K562 (cell line): ENCODE measurements at regions not wholly inside any gene's neighbourhood (a gene's known extent, or its start where the extent isn't known, plus 50 kb on each side); places are given as distances from the start of the nearest gene placed in this dataset.

Source experiments
- ATAC-seq: fragments of 200-7000 bp; cut with Tn5 transposase; 3 replicates; pipeline ENCODE4 v1.9.1; 2020; ENCODE audit warnings: moderate library complexity
- BruUV-seq: library from RNA; stranded (reverse); fragments of 400-500 nt; replicated peaks from 2 replicates; lab custom pipeline; 2021; lab: Mats Ljungman, UMichigan
- CTCF ChIA-PET: fragments of 300-600 bp; formaldehyde crosslinking; extraction: SDS; loops from one replicate; lab custom pipeline; 2021; ENCODE audit warnings: low intra/inter-chr PET ratio; lab: Yijun Ruan, JAX
- POLR2A ChIA-PET: fragments of 300-600, 350-650 bp; sonication (Branson Sonifier 250); formaldehyde crosslinking; extraction: SDS; loops from one replicate; lab custom pipeline; 2021; ENCODE audit warnings: antibody characterized with exemption, inconsistent platforms; lab: Yijun Ruan, JAX
- DNase-seq, 4 experiments: peaks; one replicate each; pipeline versions ENCODE4 v3.0.0 to v3.0.0-alpha.2; 2011 to 2018; ENCODE audit warnings: low spot score in 3 of 4, mixed read lengths in 3 of 4; ENCODE audit errors: extremely low read depth in 1 of 4
- FAIRE-seq: peaks from 2 replicates; lab custom pipeline; 2011; peaks lifted over from hg19 to GRCh38; lab: Jason Lieb, UNC
- H2AFZ ChIP-seq: 2 replicates; pipeline ENCODE4 v1.6.0; 2011; ENCODE audit warnings: low read depth, low read length, control low read depth, inconsistent platforms
- H3K27ac ChIP-seq: fragments of 200-600 bp; 3 replicates; pipeline ENCODE4 v1.8.0; 2011; ENCODE audit warnings: low read depth, mild to moderate bottlenecking, control low read depth, inconsistent platforms, low read length, moderate library complexity, mixed read lengths; ENCODE audit errors: extremely low read depth
- H3K27me3 ChIP-seq, 2 experiments: fragments of 300-600 bp in 1 of 2; 2 replicates in 1 of 2; 3 replicates in 1 of 2; pipeline versions ENCODE4 v1.6.0 to v1.8.0; 2011; ENCODE audit warnings: inconsistent platforms in 2 of 2, low read length in 2 of 2, mild to moderate bottlenecking in 1 of 2, mixed read lengths in 1 of 2, moderate library complexity in 1 of 2; ENCODE audit not compliant: control insufficient read depth in 2 of 2, insufficient read depth in 2 of 2
- H3K36me3 ChIP-seq: fragments of 300-600 bp; 3 replicates; pipeline ENCODE4 v1.8.0; 2011; ENCODE audit warnings: mild to moderate bottlenecking, low read length, inconsistent platforms; ENCODE audit not compliant: control insufficient read depth, insufficient read depth
- H3K4me1 ChIP-seq, 2 experiments: fragments of 200-600 bp in 1 of 2; replicated peaks in 1 of 2; 2 replicates in 1 of 2; 3 replicates in 1 of 2; pipeline versions ENCODE4 v1.5.1 to v1.8.0; 2011; ENCODE audit warnings: inconsistent platforms in 2 of 2, low read length in 2 of 2, mild to moderate bottlenecking in 1 of 2, mixed read lengths in 1 of 2, moderate library complexity in 1 of 2; ENCODE audit not compliant: control insufficient read depth in 2 of 2, insufficient read depth in 2 of 2
- H3K4me2 ChIP-seq: 2 replicates; pipeline ENCODE4 v1.6.1; 2011; ENCODE audit warnings: low read length, control low read depth, inconsistent platforms, mixed read lengths; ENCODE audit not compliant: insufficient read depth
- H3K4me3 ChIP-seq: fragments of 200-600 bp; sonication (generic), shearing (Covaris generic); 2 replicates; pipeline ENCODE4 v1.5.1; 2016; ENCODE audit warnings: control low read depth, inconsistent platforms
- H3K79me2 ChIP-seq: fragments of 200-600 bp; 3 replicates; pipeline ENCODE4 v1.8.0; 2011; ENCODE audit warnings: low read length, inconsistent platforms; ENCODE audit not compliant: control insufficient read depth, insufficient read depth
- H3K9ac ChIP-seq, 2 experiments: 2 replicates each; pipeline versions ENCODE4 v1.6.0 to v1.6.1; 2011; ENCODE audit warnings: low read depth in 2 of 2, low read length in 2 of 2, control low read depth in 1 of 2, inconsistent platforms in 1 of 2, mild to moderate bottlenecking in 1 of 2, mixed read lengths in 1 of 2; ENCODE audit not compliant: insufficient read depth in 1 of 2
- H3K9me1 ChIP-seq: one replicate; pipeline ENCODE4 v1.6.0; 2011; ENCODE audit warnings: inconsistent platforms, mild to moderate bottlenecking, low read length, moderate library complexity; ENCODE audit not compliant: control insufficient read depth, insufficient read depth
- H3K9me3 ChIP-seq: replicated peaks from 2 replicates; pipeline ENCODE4 v1.5.1; 2011; ENCODE audit warnings: low read depth, low read length, inconsistent platforms; ENCODE audit not compliant: control insufficient read depth, insufficient read depth
- H4K20me1 ChIP-seq: replicated peaks from 2 replicates; pipeline ENCODE4 v1.6.1; 2011; ENCODE audit warnings: low read length, inconsistent platforms, mixed read lengths; ENCODE audit not compliant: control insufficient read depth, insufficient read depth
- CCAR2 ChIP-seq: fragments of 200-400 bp; formaldehyde crosslinking; IDR thresholded peaks from 2 replicates; pipeline ENCODE4 v1.6.1; 2017; ENCODE audit warnings: mild to moderate bottlenecking, low read depth, low read length
- FOXJ2 ChIP-seq: fragments of 200-800 bp; sonication (Bioruptor generic); IDR thresholded peaks from 2 replicates; pipeline ENCODE4 v1.6.1; 2016; ENCODE audit warnings: missing genetic modification characterization, missing compliant biosample characterization
- NFRKB ChIP-seq: fragments of 450-650 bp; IDR thresholded peaks from 2 replicates; pipeline ENCODE4 v1.6.1; 2016; ENCODE audit warnings: low read depth
- ZFP91 ChIP-seq: sonication (generic); formaldehyde crosslinking; IDR thresholded peaks from 2 replicates; pipeline ENCODE4 v1.8.0; 2022; ENCODE audit warnings: mild to moderate bottlenecking, missing genetic modification reagents
- ZNF232 ChIP-seq: sonication (generic); formaldehyde crosslinking; IDR thresholded peaks from 2 replicates; pipeline ENCODE4 v1.8.0; 2022; ENCODE audit warnings: mild to moderate bottlenecking, missing genetic modification reagents
- ZNF318 ChIP-seq, 2 experiments: fragments of 450-650 bp; IDR thresholded peaks; 2 replicates each; pipeline ENCODE4 v1.6.1; 2016; ENCODE audit warnings: mild to moderate bottlenecking in 2 of 2, borderline replicate concordance in 1 of 2, low read depth in 1 of 2, moderate library complexity in 1 of 2
- WGBS: fragments of 100-300 bp; shearing (Covaris generic); methylation state at CpG from one replicate; pipeline ENCODE4 v1.1.6; 2016; ENCODE audit warnings: low coverage, mixed read lengths; ENCODE audit not compliant: insufficient coverage; ENCODE audit errors: missing lambda C conversion rate; 5-methylcytosine and 5-hydroxymethylcytosine counted together
- in situ Hi-C: fragments of 300-500 bp; cut with MboI; formaldehyde crosslinking; loops from 4 replicates; pipeline ENCODE4 v1.15.0; 2018; ENCODE audit warnings: inconsistent platforms, mixed read lengths
- intact Hi-C: fragments of 100-400 bp; cut with micrococcal nuclease; formaldehyde crosslinking; loops from 2 replicates; pipeline ENCODE4 v1.14.2; 2022
- TF ChIP-seq, protein P1 (sequence below): fragments of 450-650 bp; IDR thresholded peaks from 2 replicates; pipeline ENCODE4 v1.6.1; 2014; ENCODE audit warnings: low read depth, mild to moderate bottlenecking, moderate library complexity, borderline replicate concordance

GRCh38 chr7:20954711-20955619, 168.3 kb upstream of the SP8 start:
- no peak for FAIRE-seq
- no peak for TF ChIP-seq ZNF318 (IDR thresholded peaks at IDR 0.05; ENCODE audit: borderline replicate concordance in 1 of 2, low read depth in 1 of 2)
- no peak for TF ChIP-seq ZNF232
- no peak for TF ChIP-seq CCAR2
- TF ChIP-seq ZFP91 (CRISPR knock-in tag) = no peak
- TF ChIP-seq FOXJ2 (tag) = no peak
- TF ChIP-seq, protein P1, sequence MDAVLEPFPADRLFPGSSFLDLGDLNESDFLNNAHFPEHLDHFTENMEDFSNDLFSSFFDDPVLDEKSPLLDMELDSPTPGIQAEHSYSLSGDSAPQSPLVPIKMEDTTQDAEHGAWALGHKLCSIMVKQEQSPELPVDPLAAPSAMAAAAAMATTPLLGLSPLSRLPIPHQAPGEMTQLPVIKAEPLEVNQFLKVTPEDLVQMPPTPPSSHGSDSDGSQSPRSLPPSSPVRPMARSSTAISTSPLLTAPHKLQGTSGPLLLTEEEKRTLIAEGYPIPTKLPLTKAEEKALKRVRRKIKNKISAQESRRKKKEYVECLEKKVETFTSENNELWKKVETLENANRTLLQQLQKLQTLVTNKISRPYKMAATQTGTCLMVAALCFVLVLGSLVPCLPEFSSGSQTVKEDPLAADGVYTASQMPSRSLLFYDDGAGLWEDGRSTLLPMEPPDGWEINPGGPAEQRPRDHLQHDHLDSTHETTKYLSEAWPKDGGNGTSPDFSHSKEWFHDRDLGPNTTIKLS = no peak
- no peak for TF ChIP-seq NFRKB

More at GRCh38 chr7:20954711-20955619, 168.3 kb upstream of the SP8 start:
- H3K4me3 ChIP-seq = no peak overlapping the region
- no peaks in the 10 kb centered on the region for H3K79me2 ChIP-seq
- H3K9me1 ChIP-seq = no peaks in the 10 kb centered on the region
- ATAC-seq (no peak), DNase-seq (no peak)
- intact Hi-C loops (no loop called here), in situ Hi-C loops (no loop called here)
- no peak overlapping the region for H3K4me2 ChIP-seq
- no peaks in the 10 kb centered on the region for H3K4me1 ChIP-seq
- H3K9me3 ChIP-seq = no peaks in the 10 kb centered on the region
- no peaks in the 10 kb centered on the region for H3K27me3 ChIP-seq
- no peaks in the 10 kb centered on the region for H3K36me3 ChIP-seq
- ChIA-PET POLR2A (interaction anchor here (1.0 kb wide), 1 partner anchor 30 kb away, joined by 3 read pairs; no protein-coding TSS in a partner anchor), CTCF (no interaction called here)
- no TSS peak for BruUV-seq
- no peak overlapping the region for H3K27ac ChIP-seq
- H3K9ac ChIP-seq = no peak overlapping the region
- WGBS = 14% methylated on average over 4 of the region's 4 CpGs
- no peaks in the 10 kb centered on the region for H4K20me1 ChIP-seq
- H2AFZ ChIP-seq = no peak overlapping the region
